ENCODE measurements at regions not wholly inside any gene's neighbourhood (a gene's known extent, or its start where the extent isn't known, plus 50 kb on each side); places are given as distances from the start of the nearest gene placed in this dataset.
A peak's percentile ranks its signal among the peaks of the same experiment; 100 is the strongest.
"Not testable (repeated sequence)": the region's sequence is repeated elsewhere in the genome, so short reads cannot be mapped to it uniquely, and the experiment has no call there.

GRCh38 chr3:11898611-11899325, 52.1 kb upstream of the TAMM41 start:
- Mint-ChIP-seq H3K27me3 (peaks cover 8% of the 10 kb centered on the region), H3K27ac (no peak overlapping the region), H3K4me3 (no peak overlapping the region), H3K4me1 (ENCODE audit: low read depth) (no peaks in the 10 kb centered on the region), H3K36me3 (no peaks in the 10 kb centered on the region), H3K9me3 (no peaks in the 10 kb centered on the region)
- ChIA-PET POLR2A (no interaction called here), CTCF (no interaction called here)
- DNase-seq: no peak
- intact Hi-C loops (cut with micrococcal nuclease): no loop called here

DNA sequence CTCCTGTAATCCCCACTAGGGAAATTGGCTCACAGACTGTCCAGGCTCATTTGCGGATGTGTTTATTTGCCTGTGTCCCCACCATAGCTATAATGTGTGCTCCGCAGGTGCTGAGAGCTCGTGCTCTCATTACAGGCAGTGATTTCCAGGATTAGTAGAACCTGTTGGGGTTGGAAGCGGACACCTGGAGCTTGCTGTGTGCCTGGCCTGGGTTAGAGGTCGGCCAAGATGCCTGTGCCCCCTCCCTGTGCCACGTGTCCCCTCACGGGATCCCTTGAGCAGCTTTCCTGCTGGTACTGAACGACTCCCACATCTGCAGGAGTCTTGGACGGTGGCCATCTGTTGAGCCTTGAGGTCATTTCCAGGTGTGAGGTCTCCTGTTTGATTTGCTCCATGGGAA, 52.7 kb upstream of the TAMM41 start:
- H3K27ac Mint-ChIP-seq; H3K36me3 Mint-ChIP-seq; POLR2A ChIA-PET; H3K27me3 Mint-ChIP-seq; intact Hi-C loops (cut with micrococcal nuclease); H3K4me1 Mint-ChIP-seq (ENCODE audit: low read depth); H3K4me3 Mint-ChIP-seq; H3K9me3 Mint-ChIP-seq; DNase-seq; CTCF ChIA-PET: not testable (repeated sequence)

- ChIA-PET POLR2A (no interaction called here), CTCF (no interaction called here)
- intact Hi-C loops (cut with micrococcal nuclease): no loop called here
- Mint-ChIP-seq H3K4me1 (ENCODE audit: low read depth) (no peaks in the 10 kb centered on the region), H3K9me3 (no peaks in the 10 kb centered on the region), H3K4me3 (no peak overlapping the region), H3K27me3 (no peaks in the 10 kb centered on the region), H3K27ac (no peak overlapping the region), H3K36me3 (no peaks in the 10 kb centered on the region)
- no peak for DNase-seq
Observed at GRCh38 chr3:11899826-11900225, 53.1 kb upstream of the TAMM41 start.

DNA sequence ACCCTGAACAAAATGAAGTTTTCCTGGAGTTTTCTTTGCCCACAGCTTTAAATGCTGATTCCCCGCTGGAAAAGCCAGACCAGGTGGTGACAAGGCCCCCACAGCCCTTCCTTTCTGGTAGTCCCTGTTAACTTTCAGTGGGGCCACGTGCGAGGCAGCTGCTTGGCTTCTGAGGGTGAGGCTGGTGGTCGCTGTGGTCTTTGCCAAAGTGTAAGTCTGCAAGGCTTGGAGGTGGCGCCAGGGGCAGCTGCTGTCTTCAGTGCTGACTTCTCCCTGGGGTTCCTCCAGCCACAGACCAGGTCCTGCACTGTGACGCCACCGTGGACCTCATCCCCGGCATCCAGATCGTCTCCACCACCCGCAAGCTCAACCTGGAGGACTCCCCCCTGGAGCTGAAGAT, 54.1 kb upstream of the TAMM41 start:
- no peak overlapping the region for H3K4me3 Mint-ChIP-seq
- ChIA-PET POLR2A (no interaction called here), CTCF (no interaction called here)
- no peaks in the 10 kb centered on the region for H3K36me3 Mint-ChIP-seq
- no peaks in the 10 kb centered on the region for H3K27me3 Mint-ChIP-seq
- no peaks in the 10 kb centered on the region for H3K9me3 Mint-ChIP-seq
- H3K4me1 Mint-ChIP-seq (ENCODE audit: low read depth): no peaks in the 10 kb centered on the region
- no peak overlapping the region for H3K27ac Mint-ChIP-seq
- intact Hi-C loops (cut with micrococcal nuclease): no loop called here
- no peak for DNase-seq

- intact Hi-C loops (cut with micrococcal nuclease): no loop called here
- CTCF ChIA-PET: no interaction called here
- Mint-ChIP-seq H3K4me3 (no peak overlapping the region), H3K27me3 (no peaks in the 10 kb centered on the region), H3K9me3 (no peaks in the 10 kb centered on the region), H3K36me3 (no peaks in the 10 kb centered on the region), H3K27ac (no peak overlapping the region), H3K4me1 (ENCODE audit: low read depth) (no peaks in the 10 kb centered on the region)
- no peak for DNase-seq
- POLR2A ChIA-PET: no interaction called here
Observed at GRCh38 chr3:11901286-11901875, 54.7 kb upstream of the TAMM41 start.

DNA sequence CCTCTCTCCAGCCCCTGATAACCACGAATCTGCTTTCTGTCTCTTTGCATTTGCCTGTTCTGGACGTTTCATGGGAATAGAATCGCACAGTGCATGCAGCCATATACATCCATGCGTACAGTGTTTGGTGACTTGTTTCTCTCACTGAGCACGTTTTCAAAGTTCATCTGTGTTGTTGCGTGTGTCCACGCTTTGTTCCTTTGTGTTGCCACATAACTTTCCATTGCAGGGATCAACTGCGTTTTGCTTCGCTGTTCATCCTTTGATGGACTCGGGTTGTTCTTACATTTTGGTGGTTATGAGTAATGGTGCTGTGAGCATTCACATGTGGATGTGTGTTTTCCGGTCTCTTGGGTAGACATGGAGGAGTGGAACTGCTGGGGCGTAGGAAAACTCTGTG, 56.4 kb upstream of the TAMM41 start:
- no peaks in the 10 kb centered on the region for H3K27me3 Mint-ChIP-seq
- no peaks in the 10 kb centered on the region for H3K9me3 Mint-ChIP-seq
- no peaks in the 10 kb centered on the region for H3K36me3 Mint-ChIP-seq
- H3K4me3 Mint-ChIP-seq: no peak overlapping the region
- no peak for DNase-seq
- POLR2A ChIA-PET: no interaction called here
- no peak overlapping the region for H3K27ac Mint-ChIP-seq
- H3K4me1 Mint-ChIP-seq (ENCODE audit: low read depth): no peaks in the 10 kb centered on the region
- CTCF ChIA-PET: no interaction called here
- intact Hi-C loops (cut with micrococcal nuclease): no loop called here

DNA sequence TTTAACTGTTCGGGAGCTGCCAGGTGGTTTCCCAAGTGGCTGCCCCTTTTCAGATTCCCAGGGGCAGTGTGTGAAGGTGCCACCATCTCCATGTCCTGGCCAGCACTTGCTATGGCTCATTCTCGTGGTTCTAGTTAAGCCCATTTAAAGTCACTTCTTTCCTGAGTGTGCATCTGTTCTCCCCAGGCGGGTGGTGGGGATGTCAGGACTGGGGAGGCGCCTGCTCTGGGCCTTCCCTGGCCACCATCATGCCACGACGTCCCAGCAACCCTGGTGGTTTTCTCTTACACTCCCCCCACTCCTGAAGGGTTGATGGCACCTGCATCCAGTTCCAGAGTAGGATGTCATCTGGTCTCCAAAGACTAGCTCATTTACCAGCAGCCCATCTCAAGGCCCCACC, 56.8 kb upstream of the TAMM41 start:
- H3K9me3 Mint-ChIP-seq: no peaks in the 10 kb centered on the region
- H3K27ac Mint-ChIP-seq: no peak overlapping the region
- H3K27me3 Mint-ChIP-seq: no peaks in the 10 kb centered on the region
- H3K4me1 Mint-ChIP-seq (ENCODE audit: low read depth): no peaks in the 10 kb centered on the region
- no peak for DNase-seq
- CTCF ChIA-PET: no interaction called here
- POLR2A ChIA-PET: no interaction called here
- H3K36me3 Mint-ChIP-seq: no peaks in the 10 kb centered on the region
- intact Hi-C loops (cut with micrococcal nuclease): no loop called here
- H3K4me3 Mint-ChIP-seq: no peak overlapping the region

GRCh38 chr3:11904157-11904556, 57.5 kb upstream of the TAMM41 start:
- Mint-ChIP-seq H3K27ac (no peak overlapping the region), H3K9me3 (no peaks in the 10 kb centered on the region), H3K4me3 (no peak overlapping the region), H3K36me3 (no peaks in the 10 kb centered on the region), H3K4me1 (ENCODE audit: low read depth) (peaks cover 6% of the 10 kb centered on the region), H3K27me3 (no peaks in the 10 kb centered on the region)
- POLR2A ChIA-PET: no interaction called here
- CTCF ChIA-PET: no interaction called here
- intact Hi-C loops (cut with micrococcal nuclease): no loop called here
- DNase-seq: no peak

GRCh38 chr3:11906407-11906806, 59.7 kb upstream of the TAMM41 start:
- Mint-ChIP-seq H3K4me3 (no peak overlapping the region), H3K27ac (no peak overlapping the region), H3K4me1 (ENCODE audit: low read depth) (peaks cover 8% of the 10 kb centered on the region), H3K9me3 (no peaks in the 10 kb centered on the region), H3K36me3 (no peaks in the 10 kb centered on the region), H3K27me3 (no peaks in the 10 kb centered on the region)
- ChIA-PET POLR2A (no interaction called here), CTCF (no interaction called here)
- intact Hi-C loops (cut with micrococcal nuclease): no loop called here
- DNase-seq: no peak

DNA sequence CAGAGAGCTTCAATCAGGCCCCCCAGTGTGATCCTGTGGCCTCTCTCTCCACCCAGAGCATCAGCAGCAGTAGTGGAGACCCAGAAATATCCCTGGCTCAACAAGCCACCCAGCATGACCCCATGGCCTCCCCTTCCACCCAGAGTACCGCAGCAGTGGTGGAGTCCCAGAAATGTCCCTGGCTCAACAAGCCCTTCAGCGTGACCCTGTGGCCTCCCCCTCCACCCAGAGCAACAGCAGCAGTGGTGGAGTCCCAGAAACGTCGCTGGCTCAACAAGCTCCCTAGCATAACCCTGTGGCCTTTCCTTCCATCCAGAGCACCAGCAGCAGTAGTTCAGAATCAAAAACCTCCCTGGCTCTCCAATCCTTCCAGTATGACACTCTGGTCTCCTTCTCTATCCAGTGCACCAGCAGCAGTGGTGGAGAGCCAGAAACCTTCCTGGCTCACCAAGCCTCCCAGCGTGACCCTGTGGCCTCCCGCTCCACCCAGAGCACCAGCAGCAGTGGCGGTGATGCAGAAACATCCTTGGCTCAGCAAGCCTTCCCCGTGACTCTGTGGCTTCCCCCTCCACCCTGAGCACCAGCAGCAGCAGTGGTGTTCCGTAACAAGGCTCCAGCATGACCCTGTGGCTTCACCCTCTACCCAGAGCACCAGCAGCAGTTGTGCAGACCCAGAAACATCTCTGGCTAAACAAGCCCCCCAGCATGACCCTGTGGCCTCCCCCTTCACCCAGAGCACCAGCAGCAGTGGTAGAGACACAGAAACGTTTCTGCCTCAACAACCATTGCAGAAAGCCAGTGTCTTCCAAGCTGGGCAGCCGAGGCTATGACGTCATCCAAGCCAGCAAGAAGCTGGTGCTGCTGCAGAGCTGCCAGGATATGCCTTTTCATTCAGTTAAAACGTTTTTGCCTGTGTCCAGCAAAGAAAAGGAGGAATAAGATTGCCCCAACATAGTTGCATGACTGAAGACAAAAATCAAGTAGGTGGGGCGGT, 61.3 kb upstream of the TAMM41 start:
- Mint-ChIP-seq H3K9me3 (no peaks in the 10 kb centered on the region), H3K4me3 (no peak overlapping the region), H3K27me3 (no peaks in the 10 kb centered on the region), H3K27ac (no peak overlapping the region), H3K4me1 (ENCODE audit: low read depth) (peaks cover 8% of the 10 kb centered on the region), H3K36me3 (no peaks in the 10 kb centered on the region)
- DNase-seq: no peak
- intact Hi-C loops (cut with micrococcal nuclease): no loop called here
- POLR2A ChIA-PET: interaction anchor here (0.5 kb wide), 1 partner anchor 999 kb away, joined by 3 read pairs; no protein-coding TSS in a partner anchor
- CTCF ChIA-PET: no interaction called here

DNA sequence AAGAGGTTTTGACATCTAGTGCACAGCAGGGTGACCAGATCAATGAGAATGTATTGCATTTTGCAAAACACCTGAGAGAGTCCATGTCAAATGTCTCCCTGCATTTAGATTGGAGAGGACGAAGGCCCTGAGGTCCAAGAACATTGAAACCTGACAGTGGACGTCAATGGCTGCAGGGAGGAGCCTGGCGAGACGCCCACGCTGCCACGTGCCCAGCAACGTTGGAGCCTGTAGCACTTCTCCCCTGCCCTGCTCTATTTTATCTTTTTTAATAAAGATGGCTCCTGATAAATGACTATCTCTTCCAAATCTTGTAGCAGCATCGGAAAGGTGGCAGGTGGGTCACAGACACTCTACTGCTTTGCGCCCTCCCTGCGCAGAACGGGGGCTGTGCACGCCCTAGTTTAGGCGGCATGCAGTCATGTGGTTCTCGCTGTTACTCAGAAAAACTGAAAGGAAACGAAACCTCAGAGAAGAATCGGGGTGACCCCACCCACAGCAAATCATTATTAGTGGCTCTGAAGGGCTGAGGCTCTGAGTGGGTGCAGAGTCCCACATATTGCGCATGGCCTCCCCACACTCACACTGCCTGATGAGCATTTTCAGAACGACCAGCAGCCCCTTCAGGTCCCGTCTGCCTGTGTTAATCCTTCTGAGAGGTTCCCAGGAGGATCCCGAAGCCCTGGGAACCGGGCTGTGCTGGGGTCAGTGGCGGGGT, 62.5 kb upstream of the TAMM41 start:
- no peak overlapping the region for H3K4me3 Mint-ChIP-seq
- peak; percentile 20 for DNase-seq

DNA sequence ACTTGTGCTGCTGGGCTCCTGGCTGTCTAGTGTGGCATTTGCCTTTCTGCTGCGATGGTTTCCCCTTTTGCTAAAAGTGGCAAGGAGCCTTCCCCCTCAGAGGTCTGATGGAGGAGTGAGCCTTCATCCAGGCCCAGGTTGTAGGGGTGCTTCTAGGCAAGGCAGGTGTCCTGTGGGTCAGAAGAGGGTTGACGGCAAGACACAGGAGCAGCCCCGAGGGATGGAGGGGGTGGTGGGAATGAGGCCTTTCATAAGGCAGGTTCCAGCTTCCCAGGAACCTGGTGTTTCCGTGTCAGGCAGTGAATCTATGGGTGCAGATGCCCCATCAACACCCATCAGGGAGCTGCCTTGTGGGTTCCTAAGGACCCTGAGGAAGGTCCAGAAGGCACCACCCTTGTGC, 63.0 kb upstream of the TAMM41 start:
- no peak overlapping the region for H3K4me3 Mint-ChIP-seq
- ChIA-PET CTCF (no interaction called here), POLR2A (no interaction called here)
- peaks cover 8% of the 10 kb centered on the region for H3K4me1 Mint-ChIP-seq (ENCODE audit: low read depth)
- H3K27me3 Mint-ChIP-seq: no peaks in the 10 kb centered on the region
- intact Hi-C loops (cut with micrococcal nuclease): loop anchor here (10.0 kb wide), 1 partner anchor 965 kb away; no protein-coding TSS in a partner anchor
- no peaks in the 10 kb centered on the region for H3K36me3 Mint-ChIP-seq
- no peak overlapping the region for H3K27ac Mint-ChIP-seq
- no peak for DNase-seq
- H3K9me3 Mint-ChIP-seq: no peaks in the 10 kb centered on the region

More for the DNA sequence above, 62.5 kb upstream of the TAMM41 start:
- ChIA-PET POLR2A (no interaction called here), CTCF (no interaction called here)
- Mint-ChIP-seq H3K9me3 (no peaks in the 10 kb centered on the region), H3K27me3 (no peaks in the 10 kb centered on the region), H3K36me3 (no peaks in the 10 kb centered on the region), H3K4me1 (ENCODE audit: low read depth) (peaks cover 8% of the 10 kb centered on the region), H3K27ac (no peak overlapping the region)
- intact Hi-C loops (cut with micrococcal nuclease): no loop called here

All from activated CD4-positive, alpha-beta memory T cell treated with anti-CD3 and anti-CD28 coated beads for 36 hours (primary cell).